ENCODE measurements at regions not wholly inside any gene's neighbourhood (a gene's known extent, or its start where the extent isn't known, plus 50 kb on each side); places are given as distances from the start of the nearest gene placed in this dataset.
"Not testable (repeated sequence)": the region's sequence is repeated elsewhere in the genome, so short reads cannot be mapped to it uniquely, and the experiment has no call there.

DNA sequence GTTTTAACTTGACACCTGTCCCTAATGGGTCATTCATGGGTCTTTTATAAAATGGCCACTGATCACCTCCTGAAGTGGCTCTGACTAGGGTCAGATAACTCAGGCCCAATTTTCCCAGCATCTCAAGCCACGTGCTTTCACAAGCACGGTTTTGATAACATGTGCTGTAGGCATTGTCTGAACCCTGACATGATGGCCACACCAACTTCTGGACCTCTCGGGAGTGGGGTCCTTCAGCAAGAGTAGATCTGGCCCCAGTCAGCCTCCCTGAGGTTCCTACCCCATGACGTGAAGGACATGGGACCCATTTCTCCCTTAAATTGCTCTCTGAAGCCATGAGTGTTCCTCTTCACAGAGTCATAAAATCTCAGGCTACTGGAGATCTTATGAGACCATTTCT lies 60.4 kb upstream of the CCND1 start:
- DNase-seq (ENCODE audit: extremely low read depth, low read depth) = no peak
- TF ChIP-seq, protein P1, sequence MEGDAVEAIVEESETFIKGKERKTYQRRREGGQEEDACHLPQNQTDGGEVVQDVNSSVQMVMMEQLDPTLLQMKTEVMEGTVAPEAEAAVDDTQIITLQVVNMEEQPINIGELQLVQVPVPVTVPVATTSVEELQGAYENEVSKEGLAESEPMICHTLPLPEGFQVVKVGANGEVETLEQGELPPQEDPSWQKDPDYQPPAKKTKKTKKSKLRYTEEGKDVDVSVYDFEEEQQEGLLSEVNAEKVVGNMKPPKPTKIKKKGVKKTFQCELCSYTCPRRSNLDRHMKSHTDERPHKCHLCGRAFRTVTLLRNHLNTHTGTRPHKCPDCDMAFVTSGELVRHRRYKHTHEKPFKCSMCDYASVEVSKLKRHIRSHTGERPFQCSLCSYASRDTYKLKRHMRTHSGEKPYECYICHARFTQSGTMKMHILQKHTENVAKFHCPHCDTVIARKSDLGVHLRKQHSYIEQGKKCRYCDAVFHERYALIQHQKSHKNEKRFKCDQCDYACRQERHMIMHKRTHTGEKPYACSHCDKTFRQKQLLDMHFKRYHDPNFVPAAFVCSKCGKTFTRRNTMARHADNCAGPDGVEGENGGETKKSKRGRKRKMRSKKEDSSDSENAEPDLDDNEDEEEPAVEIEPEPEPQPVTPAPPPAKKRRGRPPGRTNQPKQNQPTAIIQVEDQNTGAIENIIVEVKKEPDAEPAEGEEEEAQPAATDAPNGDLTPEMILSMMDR (IDR thresholded peaks at IDR 0.05; ENCODE audit: low read depth, low read length) = no peak

DNA sequence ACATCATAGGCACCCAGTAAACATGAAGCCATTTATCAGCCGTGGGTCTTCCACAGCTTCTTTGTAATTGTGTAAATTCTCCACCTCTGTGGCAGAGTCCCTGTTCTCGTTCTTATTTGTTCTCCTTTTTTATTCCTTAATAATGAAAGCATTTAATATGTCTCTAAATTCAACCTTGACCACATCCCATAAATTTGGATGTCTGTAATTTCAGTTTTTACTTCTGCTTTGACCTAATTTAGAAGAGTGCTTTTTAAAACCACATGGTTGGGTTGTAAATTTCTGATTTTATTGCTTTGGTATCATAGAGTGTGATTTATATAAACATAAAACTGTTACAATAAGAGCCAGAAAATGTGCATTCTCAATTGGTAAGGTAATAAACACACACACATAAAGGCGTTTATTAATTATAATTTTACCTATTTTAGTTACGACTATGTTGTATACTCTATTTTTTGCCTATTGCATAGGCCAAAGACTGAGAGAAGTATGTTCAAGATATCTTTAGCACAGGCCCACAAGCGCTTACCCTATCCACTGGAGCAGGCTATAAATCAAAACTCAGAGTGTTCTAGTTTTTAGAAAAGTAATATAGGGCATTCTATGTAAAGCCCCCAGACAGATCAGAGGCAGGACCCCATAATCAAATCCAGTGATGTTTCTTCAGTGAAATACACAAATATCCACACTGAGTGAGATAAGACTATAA lies 58.0 kb upstream of the CCND1 start:
- TF ChIP-seq, protein P1 (IDR thresholded peaks at IDR 0.05; ENCODE audit: low read depth, low read length) = no peak
- no peak for DNase-seq (ENCODE audit: extremely low read depth, low read depth)

DNA sequence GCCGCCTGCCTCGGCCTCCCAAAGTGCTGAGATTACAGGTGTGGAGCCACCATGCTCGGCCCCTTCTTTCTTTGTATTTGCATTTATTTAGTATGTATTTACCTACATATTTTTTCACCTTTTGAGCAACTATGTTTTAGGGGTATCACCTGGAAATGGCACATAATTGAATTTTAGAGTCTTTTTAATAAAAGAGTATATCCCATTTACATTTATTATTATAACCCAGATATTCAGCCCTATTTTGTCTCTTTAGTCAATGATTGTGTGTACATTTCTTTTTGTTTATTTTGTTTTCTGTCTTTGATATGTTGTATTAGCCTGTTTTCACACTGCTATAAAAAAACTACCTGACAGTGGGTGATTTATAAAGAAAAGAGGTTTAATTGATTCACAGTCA lies 56.8 kb upstream of the CCND1 start:
- no peak for DNase-seq (ENCODE audit: extremely low read depth, low read depth)
- TF ChIP-seq, protein P1 (IDR thresholded peaks at IDR 0.05; ENCODE audit: low read depth, low read length) = no peak

DNA sequence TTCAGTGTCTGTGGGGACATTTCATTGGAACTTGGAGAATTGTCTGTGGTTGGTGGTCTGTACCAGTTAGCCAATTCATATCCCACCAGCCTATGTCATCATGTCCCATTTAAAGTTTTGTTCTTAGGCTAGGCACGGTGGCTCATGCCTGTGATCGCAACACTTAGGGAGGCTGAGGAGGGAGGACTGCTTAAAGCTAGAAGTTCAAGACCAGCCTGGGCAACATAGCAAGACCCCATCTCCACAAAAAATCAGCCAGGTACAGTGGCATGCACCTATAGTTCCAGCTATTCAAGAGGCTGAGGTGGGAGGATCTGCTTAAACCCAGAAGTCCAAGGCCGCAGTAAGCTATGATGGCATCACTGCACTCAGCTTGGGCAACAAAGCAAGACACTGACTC lies 55.6 kb upstream of the CCND1 start:
- TF ChIP-seq, protein P1 (IDR thresholded peaks at IDR 0.05; ENCODE audit: low read depth, low read length) = no peak
- no peak for DNase-seq (ENCODE audit: extremely low read depth, low read depth)

DNA sequence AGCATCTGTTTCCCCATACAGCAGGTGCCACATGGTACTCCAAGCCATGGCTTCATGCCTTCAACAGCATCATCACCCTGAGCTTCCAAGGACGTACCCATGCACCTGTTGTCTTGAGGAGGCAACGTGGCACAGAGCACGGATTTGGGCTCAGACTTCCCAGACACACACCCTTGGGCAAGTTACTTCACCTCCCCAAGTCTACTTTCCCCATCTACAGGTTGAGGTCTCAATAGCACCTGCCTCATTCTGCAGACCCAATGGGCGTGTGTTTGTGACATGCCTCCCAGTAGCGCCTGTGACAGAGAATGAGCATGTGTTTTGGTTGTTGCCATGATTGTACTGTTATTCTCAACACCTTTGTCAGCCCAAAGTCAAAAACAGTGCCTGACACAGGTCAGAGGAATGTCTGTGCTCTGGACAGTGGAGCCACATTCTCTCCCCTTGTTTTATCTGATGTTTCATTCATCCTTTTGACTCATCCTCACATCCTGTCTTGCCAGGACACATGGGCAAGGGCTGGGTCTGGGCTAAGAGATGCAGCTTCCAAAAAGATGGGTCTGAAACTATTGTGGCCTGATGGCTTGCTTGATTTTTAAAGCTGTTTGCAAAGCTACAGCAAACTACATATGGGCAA lies 53.4 kb upstream of the CCND1 start:
- DNase-seq (ENCODE audit: extremely low read depth, low read depth) = no peak

DNA sequence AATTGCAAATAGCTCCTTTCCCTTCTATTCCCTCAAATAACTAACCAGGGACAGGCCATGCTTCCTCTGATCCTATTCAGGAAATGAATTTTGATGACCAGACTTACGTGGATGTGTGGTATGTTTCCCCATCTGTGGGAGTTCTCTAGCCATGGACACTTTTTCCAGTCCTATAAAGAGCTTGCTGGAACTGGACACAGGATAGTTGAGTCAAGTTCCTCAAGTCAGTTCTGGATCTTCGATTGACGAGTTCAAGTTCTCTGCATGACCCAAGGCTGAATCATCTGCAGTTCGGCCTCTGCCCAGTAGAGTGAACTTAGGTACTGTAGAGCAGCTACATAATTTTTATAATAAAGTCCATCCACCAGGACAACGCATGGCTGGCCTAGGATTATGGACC lies 52.7 kb upstream of the CCND1 start:
- no peak for DNase-seq (ENCODE audit: extremely low read depth, low read depth)
- TF ChIP-seq, protein P1 (IDR thresholded peaks at IDR 0.05; ENCODE audit: low read depth, low read length) = peak; percentile 9

More for the DNA sequence above, 53.4 kb upstream of the CCND1 start:
- TF ChIP-seq, protein P1 (IDR thresholded peaks at IDR 0.05; ENCODE audit: low read depth, low read length) = no peak

DNA sequence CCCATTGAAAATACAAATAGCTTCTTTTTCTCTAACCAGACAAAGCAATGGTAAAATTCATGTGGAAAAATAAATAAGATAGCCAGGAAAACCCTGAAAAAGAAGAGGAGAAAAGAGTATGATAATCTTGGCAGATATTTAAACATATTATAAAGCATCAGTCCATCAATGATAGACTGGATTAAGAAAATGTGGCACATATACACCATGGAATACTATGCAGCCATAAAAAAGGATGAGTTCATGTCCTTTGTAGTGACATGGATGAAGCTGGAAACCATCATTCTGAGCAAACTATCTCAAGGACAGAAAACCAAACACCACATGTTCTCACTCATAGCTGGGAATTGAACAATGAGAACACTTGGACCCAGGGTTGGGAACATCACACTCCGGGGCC lies 50.9 kb upstream of the CCND1 start:
- not testable (repeated sequence) for DNase-seq (ENCODE audit: extremely low read depth, low read depth)
